Omental fat pad (tissue), 3 donors: ENCODE measurements at regions not wholly inside any gene's neighbourhood (a gene's known extent, or its start where the extent isn't known, plus 50 kb on each side); places are given as distances from the start of the nearest gene placed in this dataset.
A peak's percentile ranks its signal among the peaks of the same experiment; 100 is the strongest.
"Not testable (repeated sequence)": the region's sequence is repeated elsewhere in the genome, so short reads cannot be mapped to it uniquely, and the experiment has no call there.

Source experiments
- ATAC-seq: fragments of 150-250 bp; one replicate; pipeline ENCODE4 v1.9.1; 2016; ENCODE audit warnings: mild to moderate bottlenecking, moderate library complexity; ENCODE audit not compliant: low FRiP score
- DNase-seq: peaks from one replicate; pipeline ENCODE4 v3.0.0-alpha.2; 2019; ENCODE audit warnings: low spot score
- TF ChIP-seq, protein P1 (sequence below), 3 donors: fragments of 450-650 bp; IDR thresholded peaks; one replicate each; pipeline ENCODE4 v1.5.1; 2016 to 2017; ENCODE audit warnings: antibody characterized with exemption in 3 of 3, mild to moderate bottlenecking in 3 of 3, moderate library complexity in 2 of 3

DNA sequence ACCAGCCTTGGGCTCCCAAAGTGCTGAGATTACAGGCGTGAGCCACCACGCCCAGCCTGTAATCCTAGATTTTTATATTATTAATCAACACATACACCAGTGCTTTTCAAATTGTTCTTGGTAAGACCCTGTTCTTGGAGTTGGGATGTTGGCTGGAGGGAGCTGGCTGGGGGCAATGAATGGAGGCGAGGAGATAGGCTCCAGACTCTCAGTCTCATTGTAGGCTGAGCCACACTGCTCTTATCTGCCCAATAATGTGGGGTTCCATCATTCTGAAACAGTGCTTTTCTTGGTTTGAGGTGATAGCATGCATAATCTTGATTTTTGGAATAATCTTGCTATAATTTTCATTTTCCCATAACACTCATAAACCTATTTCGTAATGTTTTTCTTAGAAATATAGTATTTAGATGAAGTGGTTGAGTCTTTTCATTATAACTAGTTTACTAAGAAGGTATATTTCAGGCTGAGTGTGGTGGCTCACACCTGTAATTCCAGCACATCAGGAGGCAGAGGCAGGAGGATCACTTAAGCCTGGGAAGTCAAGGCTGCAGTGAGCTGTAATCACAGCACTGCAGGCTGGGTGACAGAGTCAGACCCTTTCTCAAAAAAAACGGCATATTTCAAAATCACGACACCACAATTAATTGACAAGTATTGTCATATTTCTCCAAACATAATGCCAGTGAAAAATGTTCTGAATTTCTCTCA, 65.1 kb upstream of the LYZL2 start:
- TF ChIP-seq, protein P1, sequence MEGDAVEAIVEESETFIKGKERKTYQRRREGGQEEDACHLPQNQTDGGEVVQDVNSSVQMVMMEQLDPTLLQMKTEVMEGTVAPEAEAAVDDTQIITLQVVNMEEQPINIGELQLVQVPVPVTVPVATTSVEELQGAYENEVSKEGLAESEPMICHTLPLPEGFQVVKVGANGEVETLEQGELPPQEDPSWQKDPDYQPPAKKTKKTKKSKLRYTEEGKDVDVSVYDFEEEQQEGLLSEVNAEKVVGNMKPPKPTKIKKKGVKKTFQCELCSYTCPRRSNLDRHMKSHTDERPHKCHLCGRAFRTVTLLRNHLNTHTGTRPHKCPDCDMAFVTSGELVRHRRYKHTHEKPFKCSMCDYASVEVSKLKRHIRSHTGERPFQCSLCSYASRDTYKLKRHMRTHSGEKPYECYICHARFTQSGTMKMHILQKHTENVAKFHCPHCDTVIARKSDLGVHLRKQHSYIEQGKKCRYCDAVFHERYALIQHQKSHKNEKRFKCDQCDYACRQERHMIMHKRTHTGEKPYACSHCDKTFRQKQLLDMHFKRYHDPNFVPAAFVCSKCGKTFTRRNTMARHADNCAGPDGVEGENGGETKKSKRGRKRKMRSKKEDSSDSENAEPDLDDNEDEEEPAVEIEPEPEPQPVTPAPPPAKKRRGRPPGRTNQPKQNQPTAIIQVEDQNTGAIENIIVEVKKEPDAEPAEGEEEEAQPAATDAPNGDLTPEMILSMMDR (IDR thresholded peaks at IDR 0.05): no peak
- DNase-seq (no peak), ATAC-seq (no peak)

- ATAC-seq: no peak
- no peak for DNase-seq
- TF ChIP-seq, protein P1 (IDR thresholded peaks at IDR 0.05): no peak
Observed at GRCh38 chr10:30691639-30692015, 62.1 kb upstream of the LYZL2 start.

GRCh38 chr10:30690948-30691638, 61.5 kb upstream of the LYZL2 start:
- not testable (repeated sequence) for ATAC-seq, DNase-seq

DNA sequence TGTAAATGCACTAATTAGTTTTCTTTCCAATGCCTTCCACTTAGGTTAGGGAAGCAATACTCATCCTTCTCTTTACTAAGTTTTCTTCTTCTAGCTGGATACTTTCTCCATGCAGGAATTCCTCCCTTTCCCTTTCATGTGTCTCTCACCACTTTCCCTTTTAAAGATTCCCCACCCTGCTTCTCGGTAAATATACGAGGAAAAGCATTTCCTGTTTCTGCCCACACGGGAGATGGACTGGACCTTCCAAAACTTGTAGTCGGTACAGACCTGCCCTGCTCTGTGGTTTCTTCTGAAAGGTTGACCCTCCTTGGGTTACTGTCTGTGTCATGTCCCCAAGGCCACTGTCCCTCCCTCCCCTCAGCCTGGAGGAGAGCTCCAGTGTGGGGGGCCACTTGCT, 58.9 kb upstream of the LYZL2 start:
- TF ChIP-seq, protein P1 (IDR thresholded peaks at IDR 0.05): no peak
- DNase-seq: no peak
- ATAC-seq: no peak

DNA sequence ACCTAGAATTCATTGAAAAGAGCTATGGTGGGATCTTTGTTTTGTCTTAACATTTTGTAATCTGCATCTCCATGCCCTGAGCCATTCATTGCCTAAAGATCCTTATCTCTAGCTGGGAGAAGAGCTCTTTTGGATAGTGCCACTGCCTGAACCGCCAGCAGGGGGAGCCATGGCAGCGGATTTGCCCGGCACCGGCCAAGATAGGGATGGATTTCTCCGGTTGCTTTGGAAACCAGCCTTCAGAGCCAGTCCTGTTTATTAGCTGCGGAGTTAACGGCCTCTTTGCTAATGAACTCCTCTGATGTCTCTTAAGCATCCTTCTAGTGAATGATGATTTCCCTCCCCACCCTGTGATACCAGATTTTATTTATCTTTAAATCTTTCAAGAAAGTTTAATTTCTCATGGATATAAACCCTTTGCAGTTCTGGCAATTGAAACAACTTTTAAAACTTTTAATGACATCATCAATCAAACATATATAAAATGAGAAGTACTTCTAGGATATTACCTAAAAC, 58.2 kb upstream of the LYZL2 start:
- TF ChIP-seq, protein P1 (IDR thresholded peaks at IDR 0.05): peak in 1 of 3 donors; percentile 86
- peak; percentile 66 for DNase-seq
- peak; percentile 79 for ATAC-seq

DNA sequence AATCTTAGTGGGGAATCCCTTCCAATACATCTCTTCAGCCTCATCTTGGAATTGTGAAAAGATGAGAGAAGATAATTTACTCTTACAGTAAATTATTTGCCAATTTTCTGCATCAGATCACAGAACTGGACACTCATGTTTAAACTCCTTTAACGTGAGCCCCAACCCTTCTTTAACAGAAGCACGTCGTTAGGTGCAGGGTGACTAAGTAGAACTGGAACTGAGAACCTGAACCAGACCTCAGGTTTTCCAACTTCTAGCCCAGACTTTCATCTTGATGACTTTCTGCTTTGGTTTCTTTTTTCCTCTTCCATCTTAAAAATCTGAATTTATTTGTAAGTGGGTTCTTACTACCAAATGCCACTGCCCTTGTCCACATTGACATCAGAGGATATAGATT, 57.2 kb upstream of the LYZL2 start:
- no peak for DNase-seq
- TF ChIP-seq, protein P1 (IDR thresholded peaks at IDR 0.05): no peak
- no peak for ATAC-seq

GRCh38 chr10:30683496-30683895, 53.9 kb upstream of the LYZL2 start:
- DNase-seq (no peak), ATAC-seq (no peak)

DNA sequence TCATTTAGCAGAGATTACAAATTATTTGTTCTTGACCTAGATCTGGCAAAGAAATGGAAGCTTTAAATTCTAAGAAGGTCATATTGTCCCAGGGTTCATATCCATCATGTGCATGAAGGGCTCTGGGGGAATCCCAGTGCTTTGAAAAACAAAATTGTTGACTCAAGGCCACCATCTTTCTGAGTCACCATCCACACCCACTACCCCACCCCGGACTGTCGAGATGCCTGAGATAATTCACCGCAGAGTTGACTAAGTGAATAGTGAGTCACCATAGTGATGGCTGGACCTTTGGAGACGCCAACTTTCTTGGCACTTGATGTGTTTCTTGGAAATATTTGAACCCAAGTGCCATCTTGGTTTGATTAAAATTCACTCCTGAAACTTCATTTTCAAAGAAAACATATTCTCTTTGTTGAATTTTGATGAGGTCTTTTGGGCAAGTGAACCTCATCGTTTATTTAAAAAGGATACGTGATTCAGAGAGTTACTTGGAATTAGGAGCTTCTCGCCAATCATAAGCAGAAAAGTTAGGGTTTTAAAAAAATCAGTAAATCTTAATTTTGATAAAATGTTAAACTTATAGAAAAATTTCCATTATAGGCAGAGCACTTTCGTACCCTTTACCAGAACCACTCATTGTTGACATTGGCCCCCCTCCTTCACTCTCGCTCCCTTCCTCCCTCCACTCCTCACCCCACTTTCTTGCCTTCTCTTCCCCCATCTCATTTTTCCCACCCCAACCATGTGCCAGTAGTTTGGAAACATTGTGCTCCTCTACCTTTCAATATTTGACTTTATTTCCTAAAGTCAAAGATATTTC, 53.0 kb upstream of the LYZL2 start:
- peak; percentile 70 for ATAC-seq
- DNase-seq: not testable (repeated sequence)

More at GRCh38 chr10:30683496-30683895, 53.9 kb upstream of the LYZL2 start:
- TF ChIP-seq, protein P1 (IDR thresholded peaks at IDR 0.05): no peak
